HUES6 (cell line): ENCODE measurements at regions not wholly inside any gene's neighbourhood (a gene's known extent, or its start where the extent isn't known, plus 50 kb on each side); places are given as distances from the start of the nearest gene placed in this dataset.

ENCODE experiments used
- H3K27ac ChIP-seq: 2 replicates; pipeline ENCODE4 v1.7.0; 2013; ENCODE audit warnings: low read depth, mild to moderate bottlenecking, low read length, inconsistent platforms
- H3K27me3 ChIP-seq: 2 replicates; pipeline ENCODE4 v1.6.1; 2013; ENCODE audit warnings: low read length; ENCODE audit not compliant: control insufficient read depth, insufficient read depth
- H3K36me3 ChIP-seq: 2 replicates; pipeline ENCODE4 v1.6.1; 2013; ENCODE audit warnings: low read length; ENCODE audit not compliant: control insufficient read depth, insufficient read depth
- H3K4me1 ChIP-seq: 2 replicates; pipeline ENCODE4 v1.6.1; 2013; ENCODE audit warnings: low read length; ENCODE audit not compliant: control insufficient read depth, insufficient read depth
- H3K4me3 ChIP-seq: 2 replicates; pipeline ENCODE4 v1.5.1; 2013; ENCODE audit warnings: low read depth, low read length
- H3K9ac ChIP-seq: one replicate; pipeline ENCODE4 v1.6.1; 2013; ENCODE audit warnings: mild to moderate bottlenecking, low read length
- H3K9me3 ChIP-seq: 2 replicates; pipeline ENCODE4 v1.6.1; 2013; ENCODE audit warnings: low read depth, low read length; ENCODE audit not compliant: control insufficient read depth, insufficient read depth

DNA sequence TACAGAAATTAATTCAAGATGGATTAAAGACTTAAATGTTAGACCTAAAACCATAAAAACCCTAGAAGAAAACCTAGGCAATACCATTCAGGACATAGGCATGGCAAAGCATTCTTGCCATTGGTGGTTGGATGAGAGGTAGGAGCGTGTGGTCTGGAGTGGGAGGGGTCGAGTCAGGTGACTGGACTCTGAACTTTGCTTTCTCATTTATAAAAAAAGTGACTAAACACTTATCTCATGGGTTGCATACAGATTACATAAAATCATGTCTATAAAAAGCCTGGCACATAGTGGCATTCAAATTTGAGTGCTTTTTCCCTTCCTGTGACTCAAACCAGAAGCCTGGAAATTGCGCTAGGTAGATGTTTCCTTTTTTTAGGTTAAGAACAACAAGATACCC lies 159.7 kb upstream of the SHISA6 start:
- Histone ChIP-seq H3K27ac (no peak overlapping the region), H3K4me1 (peaks cover 21% of the 10 kb centered on the region), H3K27me3 (no peaks in the 10 kb centered on the region), H3K9ac (no peak overlapping the region), H3K4me3 (no peak overlapping the region), H3K36me3 (no peaks in the 10 kb centered on the region), H3K9me3 (no peaks in the 10 kb centered on the region)

DNA sequence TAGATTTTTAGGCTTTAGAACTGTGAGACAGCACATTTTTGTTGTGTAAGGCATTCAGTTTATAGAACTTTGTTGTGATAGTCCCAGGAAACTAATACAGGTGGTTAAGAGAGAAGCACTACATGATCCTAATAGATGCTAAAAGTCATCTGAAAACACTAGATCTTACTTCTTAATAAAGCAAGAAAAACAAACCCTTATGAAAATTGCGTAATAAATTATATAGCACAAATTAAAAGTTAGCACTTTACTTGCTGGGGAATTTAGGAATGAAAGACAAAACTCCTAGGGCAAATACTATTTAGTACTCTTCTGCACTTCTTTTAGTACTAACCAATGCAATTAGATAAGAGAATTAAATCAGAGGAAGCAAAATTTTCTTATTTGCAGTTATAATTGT lies 163.3 kb upstream of the SHISA6 start:
- no peaks in the 10 kb centered on the region for H3K27me3 ChIP-seq
- no peak overlapping the region for H3K27ac ChIP-seq
- H3K4me1 ChIP-seq = peaks cover 18% of the 10 kb centered on the region
- H3K4me3 ChIP-seq = no peak overlapping the region
- no peak overlapping the region for H3K9ac ChIP-seq
- H3K9me3 ChIP-seq = 0 out of 2 replicates have a peak, but pooled peaks cover 2% of the 10 kb centered on the region
- H3K36me3 ChIP-seq = no peaks in the 10 kb centered on the region

DNA sequence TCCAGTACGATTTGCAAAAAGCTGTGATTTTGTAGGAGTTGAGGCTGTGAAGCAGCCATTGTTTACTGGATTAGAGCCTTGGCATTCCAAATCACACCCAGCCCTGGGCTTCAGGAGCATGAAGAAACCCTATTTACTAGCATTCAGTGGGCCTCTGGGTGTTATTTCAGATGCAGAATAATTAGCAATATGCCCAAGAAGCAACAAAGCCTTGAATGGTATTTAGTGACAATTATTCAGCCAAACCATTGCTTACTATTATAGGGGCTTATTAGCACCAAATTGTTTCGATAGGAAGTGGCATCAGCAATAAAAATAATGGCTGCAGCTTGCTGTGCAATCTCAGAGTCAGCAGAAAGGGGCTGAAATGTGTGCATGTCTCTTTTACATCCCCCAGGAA lies 166.6 kb upstream of the SHISA6 start:
- Histone ChIP-seq H3K27ac (no peak overlapping the region), H3K9me3 (0 out of 2 replicates have a peak, but pooled peaks cover 5% of the 10 kb centered on the region), H3K9ac (no peak overlapping the region), H3K27me3 (no peaks in the 10 kb centered on the region), H3K4me1 (peaks cover 4% of the 10 kb centered on the region), H3K36me3 (no peaks in the 10 kb centered on the region), H3K4me3 (no peak overlapping the region)

DNA sequence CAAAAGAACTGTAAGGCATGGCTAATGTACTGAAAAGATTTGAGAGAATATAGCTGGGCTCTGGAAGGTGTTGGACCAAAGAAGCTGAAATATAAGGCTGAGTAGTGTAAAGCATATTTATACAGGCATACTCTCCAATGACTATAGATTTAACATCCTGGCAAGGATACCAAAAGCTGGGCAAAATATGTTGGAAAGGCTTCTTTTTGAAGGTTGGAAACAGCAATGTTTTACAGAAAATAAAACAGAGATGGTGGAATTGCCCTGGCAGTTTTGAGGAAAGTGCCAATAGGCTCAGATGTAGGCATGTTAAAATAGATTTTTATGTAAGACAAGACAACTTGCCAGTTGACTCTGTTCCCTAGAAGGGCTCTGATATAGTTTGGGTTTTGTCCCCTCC lies 184.1 kb upstream of the SHISA6 start:
- Histone ChIP-seq H3K27ac (no peak overlapping the region), H3K27me3 (no peaks in the 10 kb centered on the region), H3K4me3 (no peak overlapping the region), H3K4me1 (no peaks in the 10 kb centered on the region), H3K9me3 (0 out of 2 replicates have a peak, but pooled peaks cover 4% of the 10 kb centered on the region), H3K36me3 (no peaks in the 10 kb centered on the region), H3K9ac (no peak overlapping the region)

- Histone ChIP-seq H3K9me3 (no peaks in the 10 kb centered on the region), H3K36me3 (no peaks in the 10 kb centered on the region), H3K27me3 (no peaks in the 10 kb centered on the region), H3K27ac (no peak overlapping the region), H3K4me3 (no peak overlapping the region), H3K9ac (no peak overlapping the region), H3K4me1 (no peaks in the 10 kb centered on the region)
Observed at GRCh38 chr17:11053846-11054245, 187.2 kb upstream of the SHISA6 start.

- Histone ChIP-seq H3K4me3 (no peak overlapping the region), H3K4me1 (no peaks in the 10 kb centered on the region), H3K36me3 (no peaks in the 10 kb centered on the region), H3K27ac (no peak overlapping the region), H3K9ac (no peak overlapping the region), H3K27me3 (no peaks in the 10 kb centered on the region), H3K9me3 (no peaks in the 10 kb centered on the region)
Observed at GRCh38 chr17:11049539-11049938, 191.5 kb upstream of the SHISA6 start.

- no peak overlapping the region for H3K4me3 ChIP-seq
- H3K27me3 ChIP-seq = no peaks in the 10 kb centered on the region
- H3K9ac ChIP-seq = no peak overlapping the region
- no peaks in the 10 kb centered on the region for H3K36me3 ChIP-seq
- no peak overlapping the region for H3K27ac ChIP-seq
- H3K9me3 ChIP-seq = no peaks in the 10 kb centered on the region
- no peaks in the 10 kb centered on the region for H3K4me1 ChIP-seq
Observed at GRCh38 chr17:11047228-11047627, 193.8 kb upstream of the SHISA6 start.

- Histone ChIP-seq H3K9me3 (peaks cover 14% of the 10 kb centered on the region), H3K4me3 (no peak overlapping the region), H3K36me3 (no peaks in the 10 kb centered on the region), H3K9ac (no peak overlapping the region), H3K4me1 (no peaks in the 10 kb centered on the region), H3K27me3 (no peaks in the 10 kb centered on the region), H3K27ac (no peak overlapping the region)
Observed at GRCh38 chr17:11039342-11039741, 201.5 kb upstream of the PIRT start.

GRCh38 chr17:11035681-11036080 lies 197.8 kb upstream of the PIRT start:
- Histone ChIP-seq H3K4me3 (no peak overlapping the region), H3K9me3 (peaks cover 11% of the 10 kb centered on the region), H3K4me1 (no peaks in the 10 kb centered on the region), H3K27me3 (no peaks in the 10 kb centered on the region), H3K27ac (no peak overlapping the region), H3K9ac (no peak overlapping the region), H3K36me3 (no peaks in the 10 kb centered on the region)

- H3K4me1 ChIP-seq = peaks cover 8% of the 10 kb centered on the region
- no peak overlapping the region for H3K4me3 ChIP-seq
- H3K27me3 ChIP-seq = no peaks in the 10 kb centered on the region
- no peaks in the 10 kb centered on the region for H3K9me3 ChIP-seq
- no peaks in the 10 kb centered on the region for H3K36me3 ChIP-seq
- no peak overlapping the region for H3K27ac ChIP-seq
- H3K9ac ChIP-seq = no peak overlapping the region
Observed at GRCh38 chr17:11031787-11032186, 193.9 kb upstream of the PIRT start.

DNA sequence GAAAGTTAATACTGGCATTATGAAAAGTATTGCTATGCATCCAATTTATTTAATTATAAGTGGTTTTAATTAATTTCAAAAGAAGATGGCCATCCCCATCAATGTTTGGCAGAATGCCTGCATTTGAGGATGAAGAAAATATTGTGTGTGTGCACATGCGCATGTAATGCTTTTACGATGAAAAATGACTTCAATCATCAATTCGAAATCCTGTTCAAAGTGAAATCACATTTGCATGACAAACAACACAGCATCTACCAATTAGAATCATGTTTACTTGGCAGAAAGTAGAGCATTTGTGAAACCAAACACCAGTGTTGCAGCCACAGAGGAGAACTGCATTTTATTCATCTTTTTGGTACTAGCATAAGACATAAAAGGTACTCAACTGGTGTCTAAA lies 191.9 kb upstream of the PIRT start:
- Histone ChIP-seq H3K27me3 (no peaks in the 10 kb centered on the region), H3K27ac (no peak overlapping the region), H3K9me3 (no peaks in the 10 kb centered on the region), H3K36me3 (no peaks in the 10 kb centered on the region), H3K4me3 (no peak overlapping the region), H3K4me1 (peaks cover 8% of the 10 kb centered on the region), H3K9ac (no peak overlapping the region)

DNA sequence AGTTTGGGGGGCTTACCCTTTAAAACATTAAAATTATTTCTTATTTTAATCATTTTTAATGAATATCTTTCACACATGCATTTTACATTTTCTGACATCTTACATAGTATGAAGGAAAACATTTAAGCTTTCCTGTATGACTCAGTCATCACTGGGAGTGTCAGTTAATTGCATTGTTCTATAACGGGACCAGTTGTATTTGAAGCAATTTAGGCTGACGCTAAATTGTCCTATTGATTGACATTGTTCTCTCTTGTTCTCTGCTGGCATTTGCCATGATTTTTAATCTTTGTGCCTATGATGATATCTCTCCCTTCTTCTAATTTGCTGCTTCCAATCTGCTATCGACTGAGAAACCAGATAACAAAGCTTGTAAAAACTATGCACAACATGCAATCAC lies 190.5 kb upstream of the PIRT start:
- no peak overlapping the region for H3K27ac ChIP-seq
- H3K4me1 ChIP-seq = peaks cover 8% of the 10 kb centered on the region
- no peak overlapping the region for H3K4me3 ChIP-seq
- H3K27me3 ChIP-seq = no peaks in the 10 kb centered on the region
- no peak overlapping the region for H3K9ac ChIP-seq
- H3K9me3 ChIP-seq = no peaks in the 10 kb centered on the region
- H3K36me3 ChIP-seq = no peaks in the 10 kb centered on the region
